ENCODE measurements at regions not wholly inside any gene's neighbourhood (a gene's known extent, or its start where the extent isn't known, plus 50 kb on each side); places are given as distances from the start of the nearest gene placed in this dataset.

DNA sequence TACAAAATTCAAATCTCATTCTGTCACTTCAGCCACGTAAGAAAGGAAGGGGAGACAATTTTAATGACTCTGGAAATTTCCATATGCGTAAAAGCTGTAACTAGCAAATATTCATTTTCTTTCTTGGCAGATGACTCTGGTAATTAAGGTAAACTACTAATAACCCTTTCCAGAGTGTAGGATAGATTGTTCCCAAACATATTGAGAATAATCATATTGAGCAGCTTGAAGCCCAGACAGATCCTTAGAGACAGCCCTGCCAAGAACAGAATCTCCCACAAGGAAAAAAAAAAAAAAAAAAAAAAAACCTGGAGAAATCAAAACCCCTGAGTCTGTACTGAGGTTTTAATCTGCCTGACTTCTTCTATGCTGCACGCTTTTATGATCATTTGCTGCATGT, 163.6 kb upstream of the TMPO start:
- H3K4me3 ChIP-seq: no peak overlapping the region
- H3K27ac ChIP-seq: no peak overlapping the region

DNA sequence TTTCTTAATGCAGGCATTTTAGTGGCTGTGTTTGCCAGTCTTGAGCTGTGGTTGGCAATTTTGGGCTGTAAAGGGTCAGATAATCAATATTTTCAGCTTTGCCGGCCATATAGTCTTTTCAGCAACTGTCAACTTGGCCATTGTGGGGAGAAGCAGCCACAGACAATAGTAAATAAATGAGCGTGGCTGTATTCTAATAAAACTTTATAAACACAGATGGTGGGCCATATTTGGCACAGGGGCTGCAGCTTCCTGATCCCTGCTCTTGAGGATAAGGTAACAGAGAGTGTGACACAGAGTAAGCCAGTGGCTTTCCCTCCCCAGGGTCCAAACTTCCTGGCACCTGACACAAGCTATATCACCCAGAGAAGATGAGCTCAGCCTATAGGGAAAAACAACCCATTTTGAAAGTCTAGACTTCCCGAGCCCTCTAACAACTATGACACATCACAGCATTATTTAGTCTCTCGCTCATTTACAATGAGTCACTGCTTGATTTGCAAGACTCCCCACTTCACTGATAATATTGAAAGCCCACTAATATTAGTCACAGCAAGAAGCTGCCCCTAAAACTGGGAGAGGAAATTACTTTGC, 163.1 kb upstream of the TMPO start:
- no peak overlapping the region for H3K27ac ChIP-seq
- no peak overlapping the region for H3K4me3 ChIP-seq

- no peak overlapping the region for H3K4me3 ChIP-seq
- no peak overlapping the region for H3K27ac ChIP-seq
These were observed 162.6 kb upstream of the TMPO start for GRCh38 chr12:98352835-98353234.

- no peak overlapping the region for H3K4me3 ChIP-seq
These were observed 160.8 kb upstream of the TMPO start for GRCh38 chr12:98354520-98355035.

DNA sequence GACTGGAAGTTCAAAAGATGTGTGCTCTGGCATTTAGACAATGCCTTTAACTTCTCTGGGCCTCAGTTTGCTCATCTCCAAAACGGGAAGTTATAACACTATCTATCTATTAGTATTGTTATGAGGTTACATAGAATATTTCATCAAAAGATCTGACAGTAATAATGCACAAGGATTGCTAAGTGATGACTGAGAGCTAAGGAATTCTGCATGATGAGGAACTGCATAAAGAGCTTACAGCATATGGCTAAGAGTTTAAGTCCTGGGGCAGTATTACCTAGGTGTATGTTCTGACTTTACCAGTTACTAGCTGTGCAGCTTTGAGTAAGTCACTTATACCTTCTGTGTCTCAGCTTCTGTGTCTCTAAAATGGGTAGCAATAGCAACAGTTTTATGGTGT, 160.1 kb upstream of the TMPO start:
- H3K4me3 ChIP-seq: no peak overlapping the region

More at GRCh38 chr12:98354520-98355035, 160.8 kb upstream of the TMPO start:
- no peak overlapping the region for H3K27ac ChIP-seq

DNA sequence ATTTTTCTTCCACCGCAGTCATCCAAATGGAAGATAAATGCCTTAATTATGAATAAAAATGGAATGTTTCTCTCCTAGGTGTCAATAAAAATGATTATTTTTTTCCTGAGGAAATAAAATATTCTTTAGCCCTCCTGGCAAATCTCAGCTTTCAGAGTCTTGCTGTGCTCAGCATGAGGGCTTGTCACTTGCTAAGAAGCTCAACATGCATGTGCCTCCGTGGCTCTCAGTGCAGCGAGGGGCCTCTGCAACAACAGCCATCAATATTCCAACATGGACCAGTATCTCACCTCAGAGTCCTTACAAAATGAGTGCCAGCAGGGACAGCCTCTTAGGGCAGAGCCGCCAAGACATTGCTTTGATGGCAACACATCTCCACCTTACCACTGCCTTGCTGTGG, 159.5 kb upstream of the TMPO start:
- no peak overlapping the region for H3K4me3 ChIP-seq
- H3K27ac ChIP-seq: no peak overlapping the region

More for the DNA sequence above, 160.1 kb upstream of the TMPO start:
- H3K27ac ChIP-seq: no peak overlapping the region

DNA sequence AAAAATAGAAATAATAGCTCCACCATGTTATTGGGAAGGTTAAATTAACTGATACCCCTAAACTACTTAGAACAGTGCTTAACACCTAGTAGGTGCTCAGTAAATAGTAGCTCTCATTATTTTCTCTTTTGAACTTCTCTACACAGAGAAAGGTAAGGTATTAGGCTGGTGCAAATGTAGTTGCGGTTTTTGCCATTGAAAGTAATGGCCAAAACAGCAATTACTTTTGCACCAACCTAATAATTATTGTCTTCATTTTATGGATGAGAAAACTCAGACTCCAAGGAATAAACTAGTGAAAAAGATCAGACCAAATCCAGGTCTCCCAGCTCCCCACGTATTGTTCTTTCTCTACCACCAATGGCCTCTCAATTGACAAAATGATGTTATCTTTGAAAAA, 157.2 kb upstream of the TMPO start:
- Histone ChIP-seq H3K4me3 (no peak overlapping the region), H3K27ac (no peak overlapping the region)

DNA sequence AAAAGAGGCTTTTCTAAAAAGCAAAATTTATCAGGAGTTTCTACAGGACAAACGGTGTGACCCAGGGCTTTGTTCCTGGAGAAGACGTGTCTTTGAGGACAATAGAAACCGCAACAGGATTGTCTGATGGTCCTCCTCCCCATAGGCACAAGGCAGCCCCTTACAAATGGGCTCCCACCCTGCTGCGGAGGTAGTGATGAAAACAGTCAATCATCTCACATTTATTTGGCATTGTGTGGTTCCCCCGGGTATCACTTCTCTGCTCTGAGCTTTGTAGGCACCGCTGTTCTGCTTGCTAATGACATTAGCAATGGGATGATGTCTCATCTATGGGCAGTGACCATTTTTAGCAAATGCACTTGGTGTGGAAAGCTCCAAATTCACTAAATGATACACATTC, 155.5 kb upstream of the TMPO start:
- no peak overlapping the region for H3K27ac ChIP-seq
- H3K4me3 ChIP-seq: no peak overlapping the region

DNA sequence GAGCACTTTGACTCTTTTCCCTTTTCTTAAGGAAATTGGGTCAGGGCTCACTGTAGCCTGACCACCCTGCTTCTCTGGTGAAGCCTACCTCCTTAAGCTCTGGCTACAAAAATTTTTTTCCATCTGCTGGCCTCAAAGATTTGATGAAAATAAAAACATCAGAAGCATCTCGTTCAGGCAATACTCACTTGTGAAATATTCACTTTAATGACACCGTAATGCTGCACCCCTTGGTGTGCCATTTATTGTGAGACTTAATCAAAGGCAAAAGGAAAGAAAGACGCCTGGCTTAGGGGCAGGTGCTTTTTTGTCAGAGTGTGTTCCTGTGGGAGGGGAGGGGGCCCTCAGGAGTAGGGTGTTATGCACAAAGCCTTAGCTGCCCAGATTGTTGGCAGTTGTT, 155.0 kb upstream of the TMPO start:
- no peak overlapping the region for H3K27ac ChIP-seq
- no peak overlapping the region for H3K4me3 ChIP-seq

DNA sequence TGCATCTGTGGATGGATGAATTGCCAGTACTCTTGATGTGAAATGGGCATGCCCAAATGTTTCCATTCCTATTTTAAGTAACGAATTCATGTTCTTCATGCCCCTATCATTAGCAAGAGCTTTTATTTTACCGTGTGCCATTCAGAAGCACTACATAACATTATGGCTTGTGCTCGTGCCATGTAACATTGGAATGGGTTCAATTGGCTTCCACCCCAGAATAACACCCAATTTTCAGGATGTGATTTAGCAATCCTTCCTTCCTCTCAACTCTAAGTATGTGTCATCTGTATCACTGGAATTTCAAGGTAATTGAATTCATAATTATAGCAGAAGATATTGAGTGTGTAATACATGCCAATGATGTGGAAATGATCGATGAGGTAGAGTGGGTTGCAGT, 145.8 kb upstream of the TMPO start:
- Histone ChIP-seq H3K27ac (no peak overlapping the region), H3K4me3 (no peak overlapping the region)

DNA sequence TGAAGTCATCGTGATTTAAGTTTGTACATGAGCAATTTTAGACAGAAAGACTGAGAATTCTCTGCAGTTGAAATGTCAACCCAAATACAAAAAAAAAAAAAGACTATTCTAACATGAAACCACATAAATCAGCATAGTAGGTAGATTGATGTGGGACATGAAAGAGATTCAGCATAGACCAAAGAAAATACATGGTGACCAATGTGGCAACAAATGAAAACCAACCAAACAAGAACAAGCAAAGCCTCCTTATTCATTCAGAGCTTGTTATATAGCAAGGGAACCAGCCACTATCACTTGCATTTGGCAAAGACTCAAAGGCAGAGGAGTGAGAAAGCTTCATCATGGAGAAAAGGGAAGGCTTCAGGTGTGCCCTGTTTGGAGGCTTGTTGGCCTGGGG, 144.4 kb upstream of the TMPO start:
- H3K4me3 ChIP-seq: no peak overlapping the region
- no peak overlapping the region for H3K27ac ChIP-seq

DNA sequence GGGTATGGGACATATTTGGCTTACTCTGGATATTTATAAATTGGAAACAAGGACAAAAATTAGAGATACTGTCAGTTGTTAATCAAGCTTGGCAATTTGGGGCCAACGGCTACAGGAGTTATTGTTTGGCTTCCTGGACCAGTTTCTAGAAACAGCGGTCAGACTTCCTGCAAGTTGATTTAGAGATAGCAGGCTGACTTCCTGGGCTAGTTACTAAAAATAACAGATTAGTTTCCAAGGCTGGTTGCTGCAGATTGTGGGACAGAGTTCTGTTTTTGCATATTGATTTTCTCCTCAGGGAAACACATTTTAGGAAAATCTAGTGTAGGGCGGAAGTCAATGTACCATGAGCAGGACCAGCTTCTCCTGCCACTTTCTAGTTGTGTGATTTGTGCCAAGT, 144.0 kb upstream of the TMPO start:
- Histone ChIP-seq H3K4me3 (no peak overlapping the region), H3K27ac (no peak overlapping the region)

GRCh38 chr12:98372340-98373024, 142.9 kb upstream of the TMPO start:
- H3K4me3 ChIP-seq: no peak overlapping the region
- H3K27ac ChIP-seq: no peak overlapping the region

DNA sequence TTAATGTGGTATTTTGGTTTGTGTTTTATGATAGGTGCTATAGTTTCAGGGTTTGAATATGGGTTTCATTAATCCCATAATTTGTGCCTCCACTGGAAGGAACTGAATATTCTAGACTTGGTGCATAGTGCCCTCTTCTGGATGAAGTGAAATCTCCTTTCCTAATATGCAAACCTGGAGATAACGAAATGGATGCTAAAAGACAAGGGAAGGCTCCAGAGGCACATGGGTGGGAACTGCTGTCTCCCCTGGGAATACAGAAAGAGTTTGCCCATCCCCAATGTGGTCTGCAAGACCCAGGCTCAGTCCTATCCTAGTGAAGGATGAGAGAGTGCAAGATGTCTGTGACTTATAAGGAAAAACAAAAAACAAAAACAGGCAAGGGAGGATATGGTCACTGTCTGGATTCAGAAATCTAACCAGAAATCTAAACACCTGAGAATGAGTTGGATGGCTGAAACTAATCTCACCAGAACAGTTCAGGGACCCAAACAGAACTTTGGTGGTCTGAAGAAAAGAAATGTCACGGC, 142.3 kb upstream of the TMPO start:
- no peak overlapping the region for H3K4me3 ChIP-seq
- H3K27ac ChIP-seq: no peak overlapping the region

DNA sequence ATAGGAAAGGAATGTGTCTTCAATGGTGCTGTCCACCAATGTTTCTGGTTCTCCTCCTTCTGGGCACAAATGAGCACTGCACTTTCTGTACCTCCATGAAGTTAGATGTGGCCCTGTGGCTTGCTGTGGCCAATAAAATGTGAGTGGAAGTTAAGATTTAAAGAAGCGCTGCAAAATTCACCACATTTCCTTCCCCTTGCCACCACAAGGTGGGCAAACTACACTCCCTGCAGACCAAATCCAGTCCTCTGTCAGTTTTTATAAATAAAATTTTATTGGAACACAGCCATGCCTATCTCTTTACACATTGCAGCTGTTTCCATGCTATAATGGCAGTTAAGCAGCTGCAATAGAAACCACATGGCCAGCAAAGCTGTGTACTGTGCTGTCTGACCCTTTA, 141.4 kb upstream of the TMPO start:
- no peak overlapping the region for H3K4me3 ChIP-seq
- H3K27ac ChIP-seq: no peak overlapping the region

DNA sequence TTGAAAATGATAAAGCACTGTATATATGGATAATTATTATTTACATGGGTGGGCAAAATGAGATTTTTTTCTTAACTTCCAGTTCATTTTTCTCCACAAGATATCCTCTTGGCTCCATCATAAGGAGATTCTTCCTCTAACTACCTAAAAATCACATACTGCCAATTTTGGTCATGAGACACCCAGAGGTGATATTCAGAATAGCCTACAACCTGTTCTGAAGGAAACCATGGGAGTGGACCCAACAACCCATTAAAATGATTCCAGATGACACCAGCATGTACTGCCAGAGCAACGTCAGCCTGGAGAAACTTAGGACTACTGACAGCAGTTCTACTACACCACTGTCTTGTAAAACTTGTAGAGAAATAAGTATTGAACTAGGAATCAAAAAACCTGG, 136.3 kb upstream of the TMPO start:
- H3K27ac ChIP-seq: no peak overlapping the region
- H3K4me3 ChIP-seq: no peak overlapping the region

DNA sequence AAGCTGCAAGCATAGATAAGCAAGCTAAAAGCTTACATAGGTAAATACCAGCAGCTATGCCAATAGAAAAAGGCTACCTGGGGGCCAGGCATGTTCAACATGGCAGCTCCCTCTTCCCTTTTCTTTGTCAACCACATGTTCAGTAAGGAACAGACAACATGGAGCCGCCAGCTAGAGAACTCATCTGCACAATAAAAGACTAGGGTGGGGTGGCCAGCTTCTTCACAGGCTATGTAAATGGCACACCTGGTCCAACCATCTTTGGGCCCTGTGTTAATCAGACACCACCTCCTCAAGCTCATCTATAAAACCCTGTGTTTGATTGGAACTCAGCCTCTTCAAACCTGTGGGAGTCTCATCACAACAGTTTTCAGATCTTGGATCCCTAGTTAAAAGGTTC, 129.7 kb upstream of the TMPO start:
- H3K4me3 ChIP-seq: no peak overlapping the region
- H3K27ac ChIP-seq: no peak overlapping the region

DNA sequence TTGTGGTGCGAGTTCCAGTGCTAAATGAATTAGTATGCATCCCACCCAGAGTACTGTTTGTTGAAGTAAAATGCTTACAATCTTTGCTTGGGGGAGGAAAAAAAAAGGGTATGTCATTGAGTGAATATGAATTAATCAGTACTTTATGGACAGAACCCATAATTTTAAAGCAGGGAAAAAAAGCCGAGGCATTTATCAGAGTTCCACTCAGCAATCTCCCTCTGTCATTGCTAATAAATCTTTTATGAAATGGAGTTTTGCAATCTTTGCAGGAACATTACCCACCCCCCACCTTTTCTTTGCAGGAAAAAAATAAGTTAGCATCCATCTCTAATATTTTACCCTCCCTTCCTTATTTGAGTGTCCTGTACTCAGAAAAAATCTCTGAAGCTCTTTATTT, 127.9 kb upstream of the TMPO start:
- H3K4me3 ChIP-seq: no peak overlapping the region
- no peak overlapping the region for H3K27ac ChIP-seq

- Histone ChIP-seq H3K4me3 (no peak overlapping the region), H3K27ac (no peak overlapping the region)
These were observed 127.3 kb upstream of the TMPO start for GRCh38 chr12:98388126-98388525.

DNA sequence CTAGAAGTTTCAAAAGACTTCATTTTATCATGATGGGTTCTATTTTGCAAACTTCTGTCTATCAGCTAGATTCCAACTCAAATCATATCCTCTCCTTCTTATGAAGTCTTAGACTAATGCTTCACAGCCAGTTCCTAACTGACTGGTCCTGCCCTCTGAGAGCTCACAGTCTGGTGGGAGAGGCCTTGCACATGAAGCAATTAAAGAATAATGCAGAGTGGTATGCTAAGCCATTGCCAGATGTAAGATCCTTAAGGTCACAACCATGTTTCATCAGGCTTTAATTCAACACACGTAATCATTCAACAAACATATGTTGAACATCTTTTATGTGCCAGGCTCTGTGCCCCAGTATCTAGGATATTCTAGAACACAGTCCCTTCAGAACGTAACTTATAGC, 125.8 kb upstream of the TMPO start:
- Histone ChIP-seq H3K4me3 (no peak overlapping the region), H3K27ac (no peak overlapping the region)

GRCh38 chr12:98397323-98398105, 117.9 kb upstream of the TMPO start:
- peak overlapping the region in 4 of 21 experiments; percentile 4 to 24 (median 14) for H3K27ac ChIP-seq
- H3K4me3 ChIP-seq: peak overlapping the region in 6 of 7 experiments; percentile 18 to 34 (median 28)

Measured in skin epidermis (tissue), 12 donors.